IMR-90 (cell line): ENCODE measurements at regions not wholly inside any gene's neighbourhood (a gene's known extent, or its start where the extent isn't known, plus 50 kb on each side); places are given as distances from the start of the nearest gene placed in this dataset.

ENCODE experiments used
- ATAC-seq: fragments of 200-7000 bp; cut with Tn5 transposase; 2 replicates; pipeline ENCODE4 v1.9.1; 2020; ENCODE audit warnings: low read depth, mild to moderate bottlenecking, moderate library complexity
- BruUV-seq: library from RNA; stranded (reverse); fragments of 400-500 nt; replicated peaks from 2 replicates; lab custom pipeline; 2021; lab: Mats Ljungman, UMichigan
- CTCF ChIA-PET: fragments of 300-600 bp; formaldehyde crosslinking; extraction: SDS; loops from one replicate; lab custom pipeline; 2021; ENCODE audit warnings: antibody characterized with exemption; lab: Yijun Ruan, JAX
- POLR2A ChIA-PET: fragments of 300-600 bp; sonication (Branson Sonifier 250); formaldehyde crosslinking; loops from one replicate; lab custom pipeline; 2022; ENCODE audit warnings: antibody characterized with exemption; ENCODE audit not compliant: unreplicated experiment; lab: Charles Lee
- DNase-seq: peaks from one replicate; pipeline ENCODE4 v3.0.0; 2013
- H2AFZ ChIP-seq: replicated peaks from 2 replicates; pipeline ENCODE3; 2013; ENCODE audit warnings: low read length, mild to moderate bottlenecking; ENCODE audit not compliant: poor library complexity
- H2AK5ac ChIP-seq: 2 replicates; pipeline ENCODE4 v1.6.1; 2013; ENCODE audit warnings: low read depth, low read length, inconsistent platforms
- H2AK9ac ChIP-seq: replicated peaks from 2 replicates; pipeline ENCODE3; 2013; ENCODE audit warnings: mild to moderate bottlenecking, low read depth, low read length, moderate library complexity; ENCODE audit not compliant: poor library complexity
- H2BK120ac ChIP-seq: 2 replicates; pipeline ENCODE4 v1.6.1; 2013; ENCODE audit warnings: low read depth, low read length, inconsistent platforms
- H2BK15ac ChIP-seq: 3 replicates; pipeline ENCODE4 v1.6.1; 2013; ENCODE audit warnings: low read depth, low read length, inconsistent platforms
- H2BK20ac ChIP-seq: 2 replicates; pipeline ENCODE4 v1.6.1; 2013; ENCODE audit warnings: low read depth, mild to moderate bottlenecking, inconsistent platforms, low read length, moderate library complexity
- H2BK5ac ChIP-seq: 2 replicates; pipeline ENCODE4 v1.6.1; 2013; ENCODE audit warnings: mild to moderate bottlenecking, low read depth, low read length, inconsistent platforms; ENCODE audit not compliant: poor library complexity, severe bottlenecking
- H3K14ac ChIP-seq: replicated peaks from 2 replicates; pipeline ENCODE4 v1.6.1; 2013; ENCODE audit warnings: low read depth, low read length, inconsistent platforms
- H3K18ac ChIP-seq: 2 replicates; pipeline ENCODE4 v1.6.1; 2013; ENCODE audit warnings: low read depth, low read length, control low read depth
- H3K23ac ChIP-seq: 2 replicates; pipeline ENCODE4 v1.6.1; 2013; ENCODE audit warnings: low read depth, low read length, inconsistent platforms
- H3K27ac ChIP-seq: 2 replicates; pipeline ENCODE4 v1.5.1; 2013; ENCODE audit warnings: mild to moderate bottlenecking, control low read depth, low read length; ENCODE audit not compliant: insufficient read depth
- H3K27me3 ChIP-seq: 2 replicates; pipeline ENCODE4 v1.6.1; 2013; ENCODE audit warnings: low read length; ENCODE audit not compliant: control insufficient read depth, insufficient read depth
- H3K36me3 ChIP-seq: 2 replicates; pipeline ENCODE4 v1.6.1; 2013; ENCODE audit warnings: low read length, mixed read lengths; ENCODE audit not compliant: control insufficient read depth, insufficient read depth
- H3K4ac ChIP-seq: 2 replicates; pipeline ENCODE4 v1.6.1; 2013; ENCODE audit warnings: low read depth, low read length, inconsistent platforms
- H3K4me1 ChIP-seq: 2 replicates; pipeline ENCODE4 v1.6.1; 2013; ENCODE audit warnings: low read length, mixed read lengths; ENCODE audit not compliant: control insufficient read depth, insufficient read depth
- H3K4me2 ChIP-seq: 2 replicates; pipeline ENCODE4 v1.6.1; 2013; ENCODE audit warnings: low read depth, mild to moderate bottlenecking, control low read depth, low read length, moderate library complexity
- H3K4me3 ChIP-seq: 2 replicates; pipeline ENCODE4 v1.5.1; 2013; ENCODE audit warnings: low read depth, mild to moderate bottlenecking, control low read depth, low read length, moderate library complexity; ENCODE audit not compliant: insufficient read depth
- H3K56ac ChIP-seq: 2 replicates; pipeline ENCODE4 v1.6.1; 2013; ENCODE audit warnings: low read length, inconsistent platforms; ENCODE audit not compliant: insufficient read depth; ENCODE audit errors: extremely low read depth
- H3K79me1 ChIP-seq, 2 experiments: 2 replicates each; pipeline ENCODE4 v1.6.1; 2013; ENCODE audit warnings: low read length in 2 of 2, inconsistent platforms in 1 of 2, low read depth in 1 of 2
- H3K9ac ChIP-seq: 2 replicates; pipeline ENCODE4 v1.6.1; 2013; ENCODE audit warnings: low read depth, low read length, control low read depth
- H3K9me1 ChIP-seq: 2 replicates; pipeline ENCODE4 v1.6.1; 2013; ENCODE audit warnings: low read length, inconsistent platforms; ENCODE audit not compliant: insufficient read depth
- H3K9me3 ChIP-seq: 2 replicates; pipeline ENCODE4 v1.6.1; 2013; ENCODE audit warnings: low read length; ENCODE audit not compliant: control insufficient read depth, insufficient read depth
- H4K20me1 ChIP-seq: 2 replicates; pipeline ENCODE4 v1.6.1; 2013; ENCODE audit warnings: low read length, inconsistent platforms; ENCODE audit not compliant: insufficient read depth
- H4K5ac ChIP-seq: 2 replicates; pipeline ENCODE4 v1.6.1; 2013; ENCODE audit warnings: mild to moderate bottlenecking, low read depth, low read length, control low read depth
- H4K8ac ChIP-seq, 2 experiments: 2 replicates each; pipeline ENCODE4 v1.6.1; 2013; ENCODE audit warnings: low read depth in 2 of 2, low read length in 2 of 2, control low read depth in 1 of 2, inconsistent platforms in 1 of 2
- H4K91ac ChIP-seq: 2 replicates; pipeline ENCODE4 v1.6.1; 2013; ENCODE audit warnings: low read depth, low read length, inconsistent platforms; ENCODE audit not compliant: insufficient read depth
- BHLHE40 ChIP-seq: fragments of 150-350 bp; IDR thresholded peaks from 2 replicates; pipeline ENCODE4 v1.6.1; 2016; ENCODE audit warnings: mild to moderate bottlenecking, low read depth, low read length
- CEBPB ChIP-seq: IDR thresholded peaks from 2 replicates; pipeline ENCODE4 v1.6.1; 2012; ENCODE audit warnings: low read depth, low read length, improper control_type of control experiment
- CHD1 ChIP-seq: IDR thresholded peaks from 2 replicates; pipeline ENCODE4 v1.6.1; 2012; ENCODE audit warnings: low read depth, low read length, improper control_type of control experiment
- CTCF ChIP-seq: conservative IDR thresholded peaks from 2 replicates; pipeline ENCODE4 v1.5.1; 2012; ENCODE audit warnings: mild to moderate bottlenecking, low read depth, low read length, improper control_type of control experiment
- FOS ChIP-seq: fragments of 150-350 bp; IDR thresholded peaks from 2 replicates; pipeline ENCODE4 v1.6.1; 2016; ENCODE audit warnings: low read depth, low read length
- MAFK ChIP-seq: IDR thresholded peaks from 2 replicates; pipeline ENCODE4 v1.6.1; 2012; ENCODE audit warnings: low read depth, low read length, improper control_type of control experiment
- MAZ ChIP-seq: IDR thresholded peaks from 2 replicates; pipeline ENCODE4 v1.6.1; 2012; ENCODE audit warnings: low read depth, mild to moderate bottlenecking, low read length, improper control_type of control experiment, moderate library complexity, borderline replicate concordance
- MXI1 ChIP-seq: IDR thresholded peaks from 2 replicates; pipeline ENCODE4 v1.6.1; 2012; ENCODE audit warnings: low read depth, mild to moderate bottlenecking, low read length, moderate library complexity, borderline replicate concordance
- NFE2L2 ChIP-seq: fragments of 150-350 bp; IDR thresholded peaks from 2 replicates; pipeline ENCODE4 v1.6.1; 2016; ENCODE audit warnings: low read depth, mild to moderate bottlenecking, low read length
- POLR2A ChIP-seq: IDR thresholded peaks from 2 replicates; pipeline ENCODE4 v1.6.1; 2012; ENCODE audit warnings: mild to moderate bottlenecking, low read depth, low read length
- RAD21 ChIP-seq: IDR thresholded peaks from 2 replicates; pipeline ENCODE4 v1.6.1; 2012; ENCODE audit warnings: low read length, improper control_type of control experiment
- RCOR1 ChIP-seq: IDR thresholded peaks from 2 replicates; pipeline ENCODE4 v1.6.1; 2012; ENCODE audit warnings: mild to moderate bottlenecking, low read length, improper control_type of control experiment; ENCODE audit not compliant: insufficient replicate concordance
- RFX5 ChIP-seq: IDR thresholded peaks from 2 replicates; pipeline ENCODE4 v1.8.0; 2012; ENCODE audit warnings: low read depth, mild to moderate bottlenecking, low read length, moderate library complexity
- SMC3 ChIP-seq: fragments of 150-350 bp; IDR thresholded peaks from 2 replicates; pipeline ENCODE4 v1.6.1; 2016; ENCODE audit warnings: low read depth, mild to moderate bottlenecking, antibody characterized with exemption, low read length, moderate library complexity
- WGBS, 2 experiments: methylation state at CpG; one replicate each; pipeline versions ENCODE4 v1.1.5 to v1.1.7; 2013; ENCODE audit warnings: missing lambda C conversion rate in 2 of 2; ENCODE audit not compliant: insufficient read length in 1 of 2; ENCODE audit errors: extremely low coverage in 2 of 2; 5-methylcytosine and 5-hydroxymethylcytosine counted together
- dilution Hi-C: fragments of 300-500 bp; cut with HindIII; formaldehyde crosslinking; loops from one replicate; pipeline ENCODE4 v1.14.3; 2018; ENCODE audit warnings: low sequenced_read_pairs; ENCODE audit not compliant: unreplicated experiment
- in situ Hi-C: fragments of 300-500 bp; cut with MboI; formaldehyde crosslinking; loops from 3 replicates; pipeline ENCODE4 v1.14.3; 2019; ENCODE audit warnings: low sequenced_read_pairs, inconsistent platforms, mixed read lengths
- intact Hi-C: fragments of 100-400 bp; cut with micrococcal nuclease; formaldehyde crosslinking; loops from 2 replicates; pipeline ENCODE4 v1.10.0; 2022
- TF ChIP-seq, protein P1 (sequence below): fragments of 150-350 bp; IDR thresholded peaks from 2 replicates; pipeline ENCODE4 v1.6.1; 2016; ENCODE audit warnings: low read depth, mild to moderate bottlenecking, low read length, moderate library complexity, borderline replicate concordance
- TF ChIP-seq, protein P2 (sequence below): fragments of 150-350 bp; IDR thresholded peaks from 2 replicates; pipeline ENCODE4 v1.6.1; 2017; ENCODE audit warnings: mild to moderate bottlenecking, antibody characterized with exemption, low read length, low read depth

DNA sequence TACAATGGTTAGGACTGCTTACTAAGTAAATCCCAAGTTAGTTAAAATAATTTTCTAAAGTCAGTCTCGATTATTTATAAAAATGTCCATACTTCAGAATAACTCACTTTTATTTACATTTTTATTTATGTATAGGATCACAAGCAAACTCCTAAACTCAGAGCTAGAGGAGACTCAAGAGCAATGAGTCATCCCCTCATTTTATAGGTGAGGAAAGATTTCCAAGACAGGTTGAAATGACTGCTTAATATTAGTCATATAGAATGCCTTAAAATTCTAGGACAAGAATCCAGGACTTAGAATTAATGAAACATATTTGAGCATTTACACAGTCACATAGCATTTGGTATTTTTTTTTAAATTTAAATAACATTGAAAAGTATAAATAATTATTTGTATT, 983.8 kb downstream of the SI start:
- Histone ChIP-seq H2AK5ac (no peak overlapping the region), H3K79me1 (no peaks in the 10 kb centered on the region), H3K4me3 (no peak overlapping the region), H3K18ac (no peak overlapping the region), H2AFZ (no peak overlapping the region), H3K4me1 (no peaks in the 10 kb centered on the region), H2BK5ac (no peak overlapping the region), H3K36me3 (no peaks in the 10 kb centered on the region), H2BK120ac (no peak overlapping the region), H2BK15ac (no peak overlapping the region), H3K27me3 (no peaks in the 10 kb centered on the region), H2AK9ac (no peak overlapping the region), H4K91ac (no peak overlapping the region), H3K9me1 (no peaks in the 10 kb centered on the region), H3K23ac (no peak overlapping the region), H3K9ac (no peak overlapping the region), H4K20me1 (no peaks in the 10 kb centered on the region), H3K9me3 (peaks cover 4% of the 10 kb centered on the region; the same call in 1 of the 2 replicates), H3K4me2 (no peak overlapping the region), H3K56ac (no peak overlapping the region), H4K8ac (no peak overlapping the region), H3K4ac (no peak overlapping the region), H4K5ac (no peak overlapping the region), H3K14ac (no peak overlapping the region), H2BK20ac (no peak overlapping the region), H3K27ac (no peak overlapping the region)
- dilution Hi-C loops (no loop called here), intact Hi-C loops (no loop called here), in situ Hi-C loops (no loop called here)
- no TSS peak for BruUV-seq
- TF ChIP-seq CHD1, result no peak
- no peak for TF ChIP-seq CTCF
- no peak for TF ChIP-seq MXI1
- TF ChIP-seq NFE2L2, result no peak
- no peak for TF ChIP-seq MAZ
- TF ChIP-seq POLR2A, result no peak
- TF ChIP-seq MAFK, result no peak
- TF ChIP-seq RCOR1, result no peak
- TF ChIP-seq SMC3, result no peak
- TF ChIP-seq RAD21, result no peak
- TF ChIP-seq CEBPB, result no peak
- TF ChIP-seq, protein P1, sequence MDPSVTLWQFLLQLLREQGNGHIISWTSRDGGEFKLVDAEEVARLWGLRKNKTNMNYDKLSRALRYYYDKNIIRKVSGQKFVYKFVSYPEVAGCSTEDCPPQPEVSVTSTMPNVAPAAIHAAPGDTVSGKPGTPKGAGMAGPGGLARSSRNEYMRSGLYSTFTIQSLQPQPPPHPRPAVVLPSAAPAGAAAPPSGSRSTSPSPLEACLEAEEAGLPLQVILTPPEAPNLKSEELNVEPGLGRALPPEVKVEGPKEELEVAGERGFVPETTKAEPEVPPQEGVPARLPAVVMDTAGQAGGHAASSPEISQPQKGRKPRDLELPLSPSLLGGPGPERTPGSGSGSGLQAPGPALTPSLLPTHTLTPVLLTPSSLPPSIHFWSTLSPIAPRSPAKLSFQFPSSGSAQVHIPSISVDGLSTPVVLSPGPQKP, result no peak
- no peak for TF ChIP-seq FOS
- no peak for TF ChIP-seq RFX5
- TF ChIP-seq, protein P2, sequence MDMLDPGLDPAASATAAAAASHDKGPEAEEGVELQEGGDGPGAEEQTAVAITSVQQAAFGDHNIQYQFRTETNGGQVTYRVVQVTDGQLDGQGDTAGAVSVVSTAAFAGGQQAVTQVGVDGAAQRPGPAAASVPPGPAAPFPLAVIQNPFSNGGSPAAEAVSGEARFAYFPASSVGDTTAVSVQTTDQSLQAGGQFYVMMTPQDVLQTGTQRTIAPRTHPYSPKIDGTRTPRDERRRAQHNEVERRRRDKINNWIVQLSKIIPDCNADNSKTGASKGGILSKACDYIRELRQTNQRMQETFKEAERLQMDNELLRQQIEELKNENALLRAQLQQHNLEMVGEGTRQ, result no peak
- TF ChIP-seq BHLHE40, result no peak
- WGBS, 2 experiments, result no CpG with 5 or more reads among the region's 1 CpG
- ChIA-PET CTCF (no interaction called here), POLR2A (no interaction called here)
- no peak for ATAC-seq
- no peak for DNase-seq
